Panc1 (cell line): ENCODE measurements at regions not wholly inside any gene's neighbourhood (a gene's known extent, or its start where the extent isn't known, plus 50 kb on each side); places are given as distances from the start of the nearest gene placed in this dataset.

Experiments used
- ATAC-seq: fragments of 200-7000 bp; cut with Tn5 transposase; 2 replicates; pipeline ENCODE4 v1.9.1; 2020; ENCODE audit warnings: mild to moderate bottlenecking, moderate library complexity
- BruUV-seq: library from RNA; stranded (reverse); fragments of 400-500 nt; replicated peaks from 2 replicates; lab custom pipeline; 2021; lab: Mats Ljungman, UMichigan
- CTCF ChIA-PET: fragments of 300-600 bp; sonication (Branson Sonifier 250); formaldehyde crosslinking; loops from one replicate; lab custom pipeline; 2022; ENCODE audit warnings: antibody characterized with exemption; lab: Charles Lee
- POLR2A ChIA-PET: fragments of 300-600 bp; sonication (Branson Sonifier 250); formaldehyde crosslinking; loops from one replicate; lab custom pipeline; 2022; ENCODE audit warnings: antibody characterized with exemption; lab: Charles Lee
- DNase-seq: peaks from one replicate; pipeline ENCODE4 v3.0.0-alpha.2; 2010; ENCODE audit warnings: low read depth, low spot score
- H3K27ac ChIP-seq: 2 replicates; pipeline ENCODE4 v1.5.1; 2011; ENCODE audit warnings: mild to moderate bottlenecking, low read length, inconsistent platforms
- H3K27me3 ChIP-seq: fragments of 200-500 bp; sonication (Bioruptor generic); 2 replicates; pipeline ENCODE4 v1.6.0; 2014; ENCODE audit warnings: low read length, inconsistent platforms; ENCODE audit not compliant: control insufficient read depth, insufficient read depth
- H3K36me3 ChIP-seq: fragments of 200-500 bp; sonication (Bioruptor generic); 2 replicates; pipeline ENCODE4 v1.5.1; 2014; ENCODE audit warnings: inconsistent platforms, mild to moderate bottlenecking, low read length, moderate library complexity; ENCODE audit not compliant: control insufficient read depth, insufficient read depth
- H3K4me1 ChIP-seq: 2 replicates; pipeline ENCODE4 v1.5.1; 2011; ENCODE audit warnings: inconsistent platforms, mild to moderate bottlenecking, low read length, moderate library complexity; ENCODE audit not compliant: control insufficient read depth, insufficient read depth
- H3K4me3 ChIP-seq, 2 experiments: 2 replicates each; pipeline ENCODE4 v1.5.1; 2011 to 2012; ENCODE audit warnings: low read depth in 2 of 2, low read length in 2 of 2, mild to moderate bottlenecking in 2 of 2, inconsistent platforms in 1 of 2, moderate library complexity in 1 of 2
- H3K9me3 ChIP-seq: fragments of 200-500 bp; sonication (Bioruptor generic); 2 replicates; pipeline ENCODE4 v1.5.1; 2014; ENCODE audit warnings: low read depth, mild to moderate bottlenecking, inconsistent platforms, low read length, moderate library complexity; ENCODE audit not compliant: control insufficient read depth, insufficient read depth
- CTCF ChIP-seq: fragments of 450-650 bp; IDR thresholded peaks from 2 replicates; pipeline ENCODE4 v1.5.1; 2017; ENCODE audit warnings: mild to moderate bottlenecking
- POLR2AphosphoS5 ChIP-seq: IDR thresholded peaks from 2 replicates; pipeline ENCODE4 v1.6.1; 2012; ENCODE audit warnings: mild to moderate bottlenecking, low read depth, low read length, moderate library complexity
- REST ChIP-seq, 2 experiments: IDR thresholded peaks; 2 replicates each; pipeline ENCODE4 v1.6.1; 2011 to 2012; ENCODE audit warnings: low read depth in 2 of 2, control low read depth in 1 of 2, low read length in 1 of 2, mild to moderate bottlenecking in 1 of 2, moderate library complexity in 1 of 2; ENCODE audit not compliant: insufficient read depth in 1 of 2
- SIN3A ChIP-seq: IDR thresholded peaks from 2 replicates; pipeline ENCODE4 v1.6.1; 2012; ENCODE audit warnings: low read depth, mild to moderate bottlenecking, low read length, moderate library complexity, borderline replicate concordance; ENCODE audit not compliant: insufficient read depth
- TCF7L2 ChIP-seq: IDR thresholded peaks from 2 replicates; pipeline ENCODE4 v1.6.1; 2011; ENCODE audit warnings: mild to moderate bottlenecking, low read depth, low read length, inconsistent platforms
- in situ Hi-C: cut with HindIII; loops from 2 replicates; pipeline ENCODE4 v1.10.0; 2016; ENCODE audit warnings: low sequenced_read_pairs, low pct_unique_long_range_greater_than_20kb
- intact Hi-C: fragments of 100-400 bp; cut with micrococcal nuclease; formaldehyde crosslinking; loops from one replicate; pipeline ENCODE4 v1.10.0; 2022; ENCODE audit not compliant: unreplicated experiment

GRCh38 chr10:84838851-84839250 is 510.5 kb downstream of the CCSER2 start:
- POLR2A ChIA-PET, result no interaction called here
- Histone ChIP-seq H3K36me3 (no peaks in the 10 kb centered on the region), H3K27me3 (no peaks in the 10 kb centered on the region), H3K4me1 (no peaks in the 10 kb centered on the region), H3K4me3 (no peak overlapping the region), H3K9me3 (no peaks in the 10 kb centered on the region), H3K27ac (no peak overlapping the region)
- no peak for TF ChIP-seq REST (IDR thresholded peaks at IDR 0.05; ENCODE audit: insufficient read depth in 1 of 2, low read depth in 2 of 2, low read length in 1 of 2)
- no peak for TF ChIP-seq SIN3A
- no peak for TF ChIP-seq CTCF
- no peak for TF ChIP-seq TCF7L2
- TF ChIP-seq POLR2AphosphoS5, result no peak
- CTCF ChIA-PET, result no interaction called here
- no peak for DNase-seq
- BruUV-seq, result no TSS peak
- intact Hi-C loops, result no loop called here
- in situ Hi-C loops, result no loop called here
- ATAC-seq, result no peak

- Histone ChIP-seq H3K4me1 (no peaks in the 10 kb centered on the region), H3K27ac (no peak overlapping the region), H3K4me3 (no peak overlapping the region), H3K36me3 (no peaks in the 10 kb centered on the region), H3K9me3 (no peaks in the 10 kb centered on the region), H3K27me3 (no peaks in the 10 kb centered on the region)
- POLR2A ChIA-PET, result no interaction called here
- intact Hi-C loops, result no loop called here
- CTCF ChIA-PET, result no interaction called here
- ATAC-seq (no peak), DNase-seq (no peak)
- BruUV-seq, result no TSS peak
- TF ChIP-seq CTCF, result no peak
- no peak for TF ChIP-seq TCF7L2
- no peak for TF ChIP-seq REST (IDR thresholded peaks at IDR 0.05; ENCODE audit: insufficient read depth in 1 of 2, low read depth in 2 of 2, low read length in 1 of 2)
- TF ChIP-seq POLR2AphosphoS5, result no peak
- no peak for TF ChIP-seq SIN3A
- in situ Hi-C loops, result no loop called here
Measured at GRCh38 chr10:84842593-84842992, 514.2 kb downstream of the CCSER2 start.
